A549 (cell line): ENCODE measurements at regions not wholly inside any gene's neighbourhood (a gene's known extent, or its start where the extent isn't known, plus 50 kb on each side); places are given as distances from the start of the nearest gene placed in this dataset.

Experiments used
- BHLHE40 ChIP-seq: IDR thresholded peaks from 2 replicates; pipeline ENCODE4 v1.6.1; 2012; ENCODE audit warnings: low read depth, low read length, inconsistent platforms
- HOXA7 ChIP-seq: fragments of 250-450 bp; sonication (Bioruptor Pico); IDR thresholded peaks from 2 replicates; pipeline ENCODE4 v1.5.0; 2020; ENCODE audit warnings: mild to moderate bottlenecking, moderate library complexity
- MAZ ChIP-seq: fragments of 150-350 bp; IDR thresholded peaks from 2 replicates; pipeline ENCODE4 v1.6.1; 2014; ENCODE audit warnings: antibody characterized with exemption, low read depth, low read length, borderline replicate concordance
- RCOR1 ChIP-seq: fragments of 150-350 bp; IDR thresholded peaks from 2 replicates; pipeline ENCODE4 v1.6.1; 2014; ENCODE audit warnings: antibody characterized with exemption, low read length, low read depth
- TF ChIP-seq, protein P1 (sequence below): fragments of >200 bp; sonication (Bioruptor Twin); formaldehyde crosslinking; IDR thresholded peaks from 3 replicates; pipeline ENCODE4 v1.5.1; 2016
- TF ChIP-seq, protein P2 (sequence below): fragments of 200-600 bp; sonication (generic); IDR thresholded peaks from 2 replicates; pipeline ENCODE4 v1.6.1; 2016; ENCODE audit warnings: antibody characterized with exemption, mild to moderate bottlenecking, moderate library complexity
- TF ChIP-seq, protein P3 (sequence below): IDR thresholded peaks from 2 replicates; pipeline ENCODE4 v1.6.1; 2012

DNA sequence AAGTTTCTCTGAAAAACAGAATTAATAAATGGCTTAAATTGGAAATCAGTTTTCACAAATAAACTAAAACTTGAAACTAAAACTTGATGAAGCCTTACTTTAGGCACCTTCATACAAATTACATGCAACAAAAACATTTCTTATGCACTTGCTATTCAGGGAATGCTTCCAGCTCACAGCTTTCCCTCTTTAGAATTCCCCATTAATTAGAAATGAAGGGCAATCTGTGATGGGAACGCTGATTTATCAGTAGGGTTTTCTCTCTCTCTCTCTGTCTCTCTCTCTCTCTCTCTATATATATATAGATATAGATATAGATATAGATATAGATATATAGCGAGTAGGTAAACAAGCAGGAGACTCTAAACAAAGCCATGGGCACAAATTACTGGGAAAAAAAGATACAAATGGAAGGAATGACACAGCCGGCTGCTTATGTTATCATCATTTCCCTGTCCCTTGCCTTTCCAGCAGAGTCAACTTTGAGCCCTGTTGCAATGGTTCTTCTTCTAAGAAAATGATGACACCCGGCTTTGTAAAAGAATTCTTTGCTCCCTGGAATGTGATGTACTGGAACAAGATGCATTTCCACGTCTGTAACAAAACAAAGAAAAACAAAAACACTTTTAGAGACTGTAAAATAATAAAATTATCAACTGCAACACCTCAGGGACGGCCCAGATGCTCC is 1121.6 kb upstream of the TMEM132C start:
- TF ChIP-seq BHLHE40 (no peak), MAZ (no peak), HOXA7 (CRISPR knock-in tag) (no peak), RCOR1 (no peak)
- TF ChIP-seq, protein P1, sequence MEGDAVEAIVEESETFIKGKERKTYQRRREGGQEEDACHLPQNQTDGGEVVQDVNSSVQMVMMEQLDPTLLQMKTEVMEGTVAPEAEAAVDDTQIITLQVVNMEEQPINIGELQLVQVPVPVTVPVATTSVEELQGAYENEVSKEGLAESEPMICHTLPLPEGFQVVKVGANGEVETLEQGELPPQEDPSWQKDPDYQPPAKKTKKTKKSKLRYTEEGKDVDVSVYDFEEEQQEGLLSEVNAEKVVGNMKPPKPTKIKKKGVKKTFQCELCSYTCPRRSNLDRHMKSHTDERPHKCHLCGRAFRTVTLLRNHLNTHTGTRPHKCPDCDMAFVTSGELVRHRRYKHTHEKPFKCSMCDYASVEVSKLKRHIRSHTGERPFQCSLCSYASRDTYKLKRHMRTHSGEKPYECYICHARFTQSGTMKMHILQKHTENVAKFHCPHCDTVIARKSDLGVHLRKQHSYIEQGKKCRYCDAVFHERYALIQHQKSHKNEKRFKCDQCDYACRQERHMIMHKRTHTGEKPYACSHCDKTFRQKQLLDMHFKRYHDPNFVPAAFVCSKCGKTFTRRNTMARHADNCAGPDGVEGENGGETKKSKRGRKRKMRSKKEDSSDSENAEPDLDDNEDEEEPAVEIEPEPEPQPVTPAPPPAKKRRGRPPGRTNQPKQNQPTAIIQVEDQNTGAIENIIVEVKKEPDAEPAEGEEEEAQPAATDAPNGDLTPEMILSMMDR, result no peak
- TF ChIP-seq, protein P2, sequence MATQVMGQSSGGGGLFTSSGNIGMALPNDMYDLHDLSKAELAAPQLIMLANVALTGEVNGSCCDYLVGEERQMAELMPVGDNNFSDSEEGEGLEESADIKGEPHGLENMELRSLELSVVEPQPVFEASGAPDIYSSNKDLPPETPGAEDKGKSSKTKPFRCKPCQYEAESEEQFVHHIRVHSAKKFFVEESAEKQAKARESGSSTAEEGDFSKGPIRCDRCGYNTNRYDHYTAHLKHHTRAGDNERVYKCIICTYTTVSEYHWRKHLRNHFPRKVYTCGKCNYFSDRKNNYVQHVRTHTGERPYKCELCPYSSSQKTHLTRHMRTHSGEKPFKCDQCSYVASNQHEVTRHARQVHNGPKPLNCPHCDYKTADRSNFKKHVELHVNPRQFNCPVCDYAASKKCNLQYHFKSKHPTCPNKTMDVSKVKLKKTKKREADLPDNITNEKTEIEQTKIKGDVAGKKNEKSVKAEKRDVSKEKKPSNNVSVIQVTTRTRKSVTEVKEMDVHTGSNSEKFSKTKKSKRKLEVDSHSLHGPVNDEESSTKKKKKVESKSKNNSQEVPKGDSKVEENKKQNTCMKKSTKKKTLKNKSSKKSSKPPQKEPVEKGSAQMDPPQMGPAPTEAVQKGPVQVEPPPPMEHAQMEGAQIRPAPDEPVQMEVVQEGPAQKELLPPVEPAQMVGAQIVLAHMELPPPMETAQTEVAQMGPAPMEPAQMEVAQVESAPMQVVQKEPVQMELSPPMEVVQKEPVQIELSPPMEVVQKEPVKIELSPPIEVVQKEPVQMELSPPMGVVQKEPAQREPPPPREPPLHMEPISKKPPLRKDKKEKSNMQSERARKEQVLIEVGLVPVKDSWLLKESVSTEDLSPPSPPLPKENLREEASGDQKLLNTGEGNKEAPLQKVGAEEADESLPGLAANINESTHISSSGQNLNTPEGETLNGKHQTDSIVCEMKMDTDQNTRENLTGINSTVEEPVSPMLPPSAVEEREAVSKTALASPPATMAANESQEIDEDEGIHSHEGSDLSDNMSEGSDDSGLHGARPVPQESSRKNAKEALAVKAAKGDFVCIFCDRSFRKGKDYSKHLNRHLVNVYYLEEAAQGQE, result no peak
- TF ChIP-seq, protein P3, sequence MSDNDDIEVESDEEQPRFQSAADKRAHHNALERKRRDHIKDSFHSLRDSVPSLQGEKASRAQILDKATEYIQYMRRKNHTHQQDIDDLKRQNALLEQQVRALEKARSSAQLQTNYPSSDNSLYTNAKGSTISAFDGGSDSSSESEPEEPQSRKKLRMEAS, result no peak
